Fibroblast of the aortic adventitia (primary cell): ENCODE measurements at regions not wholly inside any gene's neighbourhood (a gene's known extent, or its start where the extent isn't known, plus 50 kb on each side); places are given as distances from the start of the nearest gene placed in this dataset.

Experiments used
- DNase-seq: peaks from one replicate; pipeline ENCODE4 v3.0.0-alpha.2; 2010; ENCODE audit warnings: low read depth
- H3K4me3 ChIP-seq: 2 replicates; pipeline ENCODE4 v1.5.1; 2011; ENCODE audit warnings: low read depth, mild to moderate bottlenecking, control low read depth, low read length, moderate library complexity
- CTCF ChIP-seq: IDR thresholded peaks from 2 replicates; pipeline ENCODE4 v1.5.1; 2011; ENCODE audit warnings: mild to moderate bottlenecking, low read length, control low read depth, inconsistent platforms; ENCODE audit not compliant: insufficient read depth

GRCh38 chr12:91954747-91955146 is 190.9 kb downstream of the BTG1 start:
- no peak for TF ChIP-seq CTCF
- no peak for DNase-seq
- no peak overlapping the region for H3K4me3 ChIP-seq

GRCh38 chr12:91954326-91954725 is 191.3 kb downstream of the BTG1 start:
- no peak overlapping the region for H3K4me3 ChIP-seq
- DNase-seq = no peak
- no peak for TF ChIP-seq CTCF

GRCh38 chr12:91952916-91953315 is 192.7 kb downstream of the BTG1 start:
- TF ChIP-seq CTCF = no peak

DNA sequence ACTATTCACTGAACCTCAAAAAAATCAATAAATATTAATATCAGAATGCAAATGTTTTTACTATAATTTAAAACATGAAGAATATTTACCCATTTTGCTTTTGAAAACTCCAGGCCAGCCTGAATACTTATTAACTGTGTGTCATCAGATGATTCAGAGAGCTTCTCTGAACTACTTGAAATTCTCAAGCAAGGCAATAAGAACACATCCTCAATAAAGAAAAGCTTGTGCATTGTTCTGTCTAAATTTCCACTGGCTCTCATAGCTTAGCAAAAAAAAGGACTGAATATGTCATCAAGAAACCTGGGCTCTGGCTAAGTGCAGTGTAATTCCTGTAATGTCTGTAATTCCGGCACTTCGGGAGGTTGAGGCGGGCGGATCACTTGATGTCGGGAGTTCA is 194.1 kb downstream of the BTG1 start:
- H3K4me3 ChIP-seq = no peak overlapping the region
- TF ChIP-seq CTCF = no peak
- DNase-seq = no peak

More at GRCh38 chr12:91952916-91953315, 192.7 kb downstream of the BTG1 start:
- H3K4me3 ChIP-seq = no peak overlapping the region
- no peak for DNase-seq

DNA sequence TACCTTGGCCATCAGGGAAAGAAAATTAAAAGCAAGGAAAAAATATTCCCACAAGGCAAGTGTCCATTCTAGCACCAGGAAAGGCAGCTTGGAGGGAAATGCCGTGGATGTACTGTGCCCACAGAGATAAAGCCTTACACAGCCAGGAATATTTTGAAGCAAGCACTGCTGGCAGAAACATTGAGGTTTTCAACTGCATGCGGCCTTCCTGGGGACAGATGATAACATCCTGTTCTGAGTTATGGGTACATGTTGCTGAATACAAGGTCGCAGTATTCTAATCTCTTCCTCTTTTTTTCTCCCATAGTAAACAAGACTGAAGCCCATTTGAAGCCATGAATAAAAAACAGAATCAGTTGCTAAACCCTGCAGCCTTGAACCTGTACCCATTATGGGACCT is 197.1 kb downstream of the BTG1 start:
- no peak for TF ChIP-seq CTCF
- H3K4me3 ChIP-seq = no peak overlapping the region
- no peak for DNase-seq

DNA sequence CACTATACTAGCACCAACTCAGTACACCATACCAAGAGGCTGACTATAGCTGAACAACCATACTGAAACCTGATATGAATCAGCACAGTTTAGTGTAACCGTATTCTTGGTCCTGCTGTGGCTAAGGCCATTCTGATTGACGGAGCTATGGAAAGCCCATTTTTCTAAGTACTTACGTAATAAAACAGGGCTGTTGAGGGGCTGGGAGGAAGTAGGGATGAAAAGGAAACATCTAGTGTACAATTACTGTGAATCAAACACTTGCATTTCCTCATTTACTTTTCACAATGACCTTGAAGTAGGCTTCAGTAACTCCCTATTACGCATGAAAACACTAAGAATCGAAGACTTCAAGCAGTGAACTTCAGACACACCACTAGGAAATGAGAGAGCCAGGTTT is 198.2 kb downstream of the BTG1 start:
- no peak for DNase-seq
- TF ChIP-seq CTCF = no peak
- no peak overlapping the region for H3K4me3 ChIP-seq

DNA sequence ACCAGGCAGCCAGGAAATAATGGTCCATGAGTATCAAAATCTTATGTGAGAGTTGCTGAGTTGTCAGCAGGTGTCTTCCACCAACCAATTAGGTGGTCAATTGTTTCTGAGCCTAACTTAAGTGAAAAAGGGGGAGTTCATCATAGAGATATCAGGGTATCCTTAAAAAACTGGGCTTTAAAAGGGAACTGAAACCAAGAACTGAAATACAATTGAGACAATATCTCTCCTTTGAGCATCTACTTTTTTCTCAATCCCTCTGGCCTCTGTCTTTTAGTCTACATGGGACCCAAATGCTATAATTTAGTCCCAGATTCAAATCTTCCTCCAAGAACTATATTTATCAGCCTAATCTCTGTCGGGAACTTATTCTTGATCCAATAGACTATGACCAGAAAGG is 201.0 kb downstream of the BTG1 start:
- TF ChIP-seq CTCF = no peak
- no peak for DNase-seq

More for the DNA sequence above, 201.0 kb downstream of the BTG1 start:
- no peak overlapping the region for H3K4me3 ChIP-seq
